ENCODE measurements at regions not wholly inside any gene's neighbourhood (a gene's known extent, or its start where the extent isn't known, plus 50 kb on each side); places are given as distances from the start of the nearest gene placed in this dataset.

DNA sequence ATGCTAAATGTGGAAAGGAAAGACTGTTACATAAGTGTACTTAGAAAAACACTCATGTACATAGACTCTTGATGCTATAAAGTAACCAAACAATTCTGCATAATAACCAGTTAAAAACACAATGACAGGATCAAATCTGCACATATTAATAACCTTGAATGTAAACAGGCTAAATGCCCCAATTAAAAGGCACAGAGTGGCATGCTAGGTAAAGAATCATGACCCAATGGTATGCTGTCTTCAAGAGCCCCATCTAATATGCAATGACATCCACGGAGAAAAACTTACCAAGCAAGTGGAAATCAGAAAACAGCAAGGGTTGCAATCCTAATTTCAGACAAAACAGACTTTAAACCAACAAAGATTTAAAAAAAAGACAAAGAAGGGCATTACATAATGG lies 644.8 kb upstream of the PKN2 start:
- DNase-seq (ENCODE audit: low spot score) (no peak), ATAC-seq (no peak)

DNA sequence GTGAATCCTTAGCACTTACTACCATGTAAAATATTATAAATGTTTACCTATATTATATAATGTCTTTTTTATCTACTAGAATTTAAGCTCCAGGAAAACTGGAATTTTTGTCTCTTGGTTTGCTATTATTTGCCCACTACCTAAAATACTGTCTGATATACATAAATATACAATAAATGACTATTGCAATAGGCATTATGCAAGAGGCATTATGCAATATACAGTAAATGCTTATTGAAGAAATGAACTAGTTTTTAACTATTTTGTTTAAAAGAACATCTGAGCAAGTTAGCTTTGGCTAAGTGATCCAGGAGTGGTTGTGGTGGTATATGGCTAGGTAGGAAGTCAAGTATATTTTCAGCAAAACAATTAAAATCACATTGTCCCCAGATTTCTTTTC lies 640.2 kb upstream of the PKN2 start:
- DNase-seq (ENCODE audit: low spot score) (no peak), ATAC-seq (no peak)

DNA sequence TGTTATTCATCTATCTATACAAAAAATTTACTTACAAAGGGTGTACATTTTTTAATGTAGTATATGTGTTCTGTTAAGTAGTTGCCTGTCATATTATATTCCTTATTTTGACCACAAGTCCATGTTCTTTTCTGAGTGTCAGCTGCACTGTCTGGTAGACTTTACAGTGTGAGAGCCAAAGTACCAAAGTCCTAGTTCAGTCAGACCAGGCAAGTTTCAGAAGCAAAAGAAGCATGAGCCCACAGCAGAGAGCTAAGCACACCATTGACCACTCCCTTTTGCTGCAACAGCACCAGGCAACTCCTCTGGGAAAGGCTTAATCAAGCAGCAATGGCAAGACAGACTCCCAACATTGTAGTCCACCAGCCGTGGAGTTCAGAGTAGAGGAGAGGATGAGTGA lies 631.9 kb upstream of the PKN2 start:
- DNase-seq (ENCODE audit: low spot score) (no peak), ATAC-seq (peak; percentile 97)

DNA sequence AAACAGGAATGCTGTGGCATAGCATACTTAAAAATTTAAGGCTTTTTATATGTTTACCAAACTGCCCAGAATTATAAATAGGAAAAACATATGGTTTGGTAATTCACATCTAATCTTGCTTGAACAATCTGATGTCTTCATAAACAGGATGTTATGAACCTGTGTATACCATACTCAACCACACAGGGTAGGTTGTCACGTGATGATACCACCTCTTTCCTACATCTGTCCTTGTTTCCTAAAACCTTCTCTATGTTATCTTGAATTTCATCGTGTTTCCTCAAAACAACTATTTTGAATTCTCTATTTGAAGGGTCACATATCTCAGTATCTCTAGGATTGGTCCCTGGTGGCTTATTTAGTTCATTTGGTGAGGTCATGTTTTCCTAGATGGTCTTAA lies 631.0 kb upstream of the PKN2 start:
- no peak for ATAC-seq
- no peak for DNase-seq (ENCODE audit: low spot score)

DNA sequence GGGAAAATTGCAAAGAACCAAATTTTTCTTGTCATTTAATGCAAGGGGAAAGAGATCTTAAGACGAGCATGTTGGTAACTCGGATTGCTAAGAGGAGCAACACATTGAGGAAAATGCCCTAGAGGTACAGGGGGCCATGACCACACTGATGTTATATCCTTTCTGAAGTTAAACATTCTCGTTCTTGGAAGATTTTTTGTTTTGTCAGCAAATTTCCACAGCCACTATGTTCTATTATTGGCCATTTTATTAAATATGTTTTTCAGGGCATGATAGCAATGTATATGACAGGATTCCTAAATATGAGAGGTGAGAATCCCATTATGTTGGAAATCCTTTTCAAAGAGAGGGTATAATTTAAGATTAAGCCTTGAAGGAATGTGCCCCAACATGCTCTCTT lies 627.2 kb upstream of the PKN2 start:
- no peak for ATAC-seq
- DNase-seq (ENCODE audit: low spot score) = no peak

DNA sequence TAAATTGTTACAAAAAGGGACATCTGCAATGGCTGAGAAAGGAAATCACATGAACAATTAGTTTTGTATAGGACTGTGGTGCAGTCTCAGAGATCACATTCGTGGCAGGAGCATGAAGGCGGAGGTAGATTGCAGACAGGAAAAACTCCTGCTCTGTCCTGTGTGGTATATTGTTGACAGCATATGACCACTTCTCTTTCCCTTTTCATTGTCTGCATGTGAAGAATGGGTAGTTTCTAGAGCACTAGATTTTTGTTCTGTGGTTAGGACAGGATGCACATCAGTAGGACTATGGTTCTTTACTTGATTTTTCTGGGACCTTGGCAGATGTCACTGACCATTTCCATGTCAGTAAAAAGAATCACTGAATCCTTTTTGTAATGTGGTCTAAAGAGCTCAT lies 625.9 kb upstream of the PKN2 start:
- no peak for ATAC-seq
- DNase-seq (ENCODE audit: low spot score) = no peak

DNA sequence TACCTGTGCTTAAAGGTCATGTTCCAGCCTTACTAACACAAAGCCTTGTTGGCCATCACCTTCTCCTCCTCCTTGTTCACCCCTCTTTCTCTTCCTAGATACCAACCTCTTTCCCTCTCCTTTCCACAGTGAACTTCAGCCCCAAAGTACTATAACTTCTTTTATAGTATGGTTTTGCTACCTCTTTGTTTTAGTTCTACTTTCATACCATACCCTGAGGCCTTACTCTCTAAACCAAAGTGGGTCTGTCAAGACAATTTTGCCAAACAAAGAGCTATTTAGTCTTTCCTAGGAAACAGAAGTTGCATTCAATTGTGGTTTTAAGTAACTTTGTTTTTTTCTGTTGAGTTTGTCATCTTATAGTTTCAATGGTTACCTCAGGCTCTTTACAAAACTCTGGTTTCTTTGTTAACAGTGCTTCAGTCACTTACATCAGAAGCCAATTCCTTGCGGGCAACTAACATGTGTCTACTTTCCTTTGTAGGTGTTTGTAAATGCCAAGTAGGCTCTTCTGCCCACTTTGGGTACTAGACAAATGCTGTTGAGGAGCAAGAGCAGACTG lies 623.9 kb upstream of the PKN2 start:
- ATAC-seq = no peak
- no peak for DNase-seq (ENCODE audit: low spot score)

DNA sequence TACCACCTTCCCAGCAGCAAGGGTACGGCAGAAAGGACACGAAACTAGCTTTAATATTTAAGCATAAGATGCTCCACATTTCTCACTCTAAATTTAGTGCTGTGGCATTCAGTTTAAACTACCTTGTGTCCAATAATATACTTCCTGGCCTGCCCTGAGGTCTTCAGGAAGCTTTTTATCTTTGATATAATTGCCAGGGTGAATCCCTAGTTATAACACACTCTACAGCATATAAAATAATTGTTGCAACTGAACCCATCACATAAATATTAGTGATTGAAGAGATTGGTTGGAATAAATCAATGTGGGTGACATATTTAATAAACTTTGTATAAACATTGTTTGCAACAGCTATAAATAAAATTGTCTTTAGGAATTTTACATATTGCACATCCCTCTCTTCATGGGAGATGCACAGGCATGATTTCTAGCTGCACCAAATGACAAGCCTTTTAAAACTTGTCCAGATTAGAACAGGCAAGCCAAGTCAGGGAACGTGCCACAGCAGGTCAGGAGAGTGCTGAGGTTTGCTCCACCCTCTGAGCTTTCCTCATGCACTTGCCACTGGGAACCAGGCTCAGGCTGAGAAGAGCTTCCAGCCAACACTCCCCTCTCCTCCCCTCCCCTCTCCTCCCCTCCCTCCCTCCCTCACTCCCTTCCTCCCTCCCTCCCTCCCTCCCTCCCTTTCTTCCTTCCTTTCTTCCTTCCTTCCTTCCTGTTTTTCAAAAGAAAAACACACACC lies 623.2 kb upstream of the PKN2 start:
- DNase-seq (ENCODE audit: low spot score) (no peak), ATAC-seq (peak; percentile 34)

DNA sequence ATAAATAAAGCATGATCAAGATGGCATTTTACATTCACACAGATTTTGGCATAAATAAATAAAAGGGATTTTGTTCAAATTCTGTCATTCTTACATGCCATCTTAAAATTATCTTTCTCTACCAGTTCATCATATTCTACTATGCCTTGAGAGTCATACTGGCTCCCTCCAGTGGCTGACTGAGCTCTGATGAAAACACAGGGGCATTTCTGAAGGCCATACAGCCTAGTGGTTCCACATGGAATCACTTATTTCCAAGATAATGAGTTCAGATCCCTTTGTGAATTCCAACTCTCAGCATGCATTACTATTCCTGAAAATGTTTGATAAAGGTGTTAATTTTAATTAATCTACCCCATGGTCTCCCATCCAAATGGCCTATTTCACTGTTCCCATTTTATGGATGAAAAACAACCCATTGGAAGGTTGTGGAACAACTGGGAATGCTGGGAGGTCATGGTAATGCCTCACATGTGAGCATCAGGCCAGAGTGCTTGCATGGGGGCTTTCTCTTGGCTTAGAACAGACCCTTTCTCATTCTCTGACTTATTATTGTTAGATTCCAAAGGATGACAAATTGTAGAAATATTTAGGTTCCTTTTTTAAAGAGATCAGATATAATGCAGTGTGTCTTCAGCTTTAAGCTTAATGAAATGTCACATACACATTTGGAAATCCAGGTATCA lies 622.4 kb upstream of the PKN2 start:
- peak; percentile 95 for ATAC-seq
- no peak for DNase-seq (ENCODE audit: low spot score)

DNA sequence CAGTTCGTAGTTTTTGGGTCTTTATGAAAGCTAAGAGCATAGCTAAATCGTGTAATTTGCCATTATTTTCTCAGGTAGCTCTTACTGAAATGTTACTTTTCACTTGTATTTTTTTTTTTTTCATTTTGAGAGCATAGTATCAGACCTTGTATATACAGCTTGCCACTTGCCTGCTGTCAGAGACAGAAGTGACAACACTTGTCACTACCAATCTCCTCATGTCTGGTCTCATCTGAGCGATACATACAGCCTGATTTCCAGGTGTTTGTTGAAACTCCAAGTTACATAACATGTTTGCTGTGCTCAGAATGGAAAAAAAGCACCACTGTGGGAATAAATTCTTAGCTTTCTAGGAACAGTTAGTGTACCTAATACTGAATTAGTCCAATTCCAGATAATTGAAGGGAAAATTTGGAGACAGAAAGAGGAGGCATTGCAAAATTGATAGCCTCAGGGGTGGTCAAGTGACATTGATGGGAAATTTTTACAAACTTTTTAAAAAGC lies 621.4 kb upstream of the PKN2 start:
- DNase-seq (ENCODE audit: low spot score) = no peak
- ATAC-seq = no peak

DNA sequence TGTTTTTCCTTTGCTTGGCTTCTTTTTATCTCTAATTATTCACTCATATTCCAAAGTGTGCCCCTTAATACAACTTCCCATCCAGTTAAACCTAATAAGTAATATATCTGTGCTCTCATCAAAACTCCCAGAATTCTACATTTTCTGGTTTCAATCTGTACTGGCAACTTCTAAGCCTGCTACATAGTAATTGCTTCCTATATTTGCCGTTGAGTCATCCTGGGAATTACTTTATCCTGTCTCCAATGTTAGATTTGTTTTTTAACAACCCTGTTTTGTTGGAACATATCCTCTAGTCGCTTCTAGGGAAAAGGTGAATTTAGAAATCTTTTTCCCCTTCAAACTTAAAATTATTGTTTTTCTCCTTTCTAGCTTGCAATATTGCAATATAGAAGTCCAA lies 620.5 kb upstream of the PKN2 start:
- ATAC-seq = no peak
- no peak for DNase-seq (ENCODE audit: low spot score)

DNA sequence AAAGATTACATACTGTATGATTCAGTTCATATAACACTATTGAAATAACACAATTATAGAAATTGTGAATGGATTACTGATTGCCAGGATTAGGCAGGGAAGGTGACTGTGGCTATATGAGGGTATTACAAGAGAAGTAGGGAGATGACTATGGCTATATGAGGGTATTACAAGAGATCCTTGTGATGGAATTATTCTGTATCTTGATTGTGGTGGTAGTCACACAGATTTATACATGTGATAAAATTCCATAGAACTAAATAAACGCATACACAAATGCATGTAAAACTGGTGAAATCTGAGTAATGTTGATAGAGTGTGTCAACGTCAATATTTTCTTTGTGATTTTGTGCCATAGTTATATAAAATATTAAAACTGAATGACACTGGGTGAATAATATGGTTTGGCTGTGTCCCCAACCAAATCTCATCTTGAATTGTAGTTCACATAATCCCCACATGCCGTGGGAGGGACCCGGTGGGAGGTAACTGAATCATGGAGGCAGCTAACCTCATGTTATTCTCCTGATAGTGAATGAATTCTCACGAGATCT lies 615.6 kb upstream of the PKN2 start:
- DNase-seq (ENCODE audit: low spot score) = no peak
- no peak for ATAC-seq

DNA sequence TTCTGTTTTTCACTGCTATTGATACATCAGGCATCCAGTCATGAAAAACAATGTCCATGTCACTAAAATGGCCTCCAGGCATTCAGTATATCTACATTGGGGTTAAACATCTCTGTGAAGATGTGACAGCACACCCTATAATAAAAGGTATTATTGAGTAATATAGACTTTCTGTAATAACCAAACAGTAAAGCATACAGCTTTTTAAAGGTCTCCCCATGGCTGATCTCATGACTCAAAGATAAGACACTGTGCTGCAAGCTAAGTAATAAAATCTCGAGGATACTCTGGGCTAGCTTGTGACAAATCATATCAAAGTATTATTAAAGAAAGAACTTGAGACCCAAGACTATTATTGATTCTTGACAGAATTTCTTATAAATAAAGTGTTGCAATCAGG lies 613.1 kb upstream of the PKN2 start:
- no peak for ATAC-seq
- DNase-seq (ENCODE audit: low spot score) = no peak

DNA sequence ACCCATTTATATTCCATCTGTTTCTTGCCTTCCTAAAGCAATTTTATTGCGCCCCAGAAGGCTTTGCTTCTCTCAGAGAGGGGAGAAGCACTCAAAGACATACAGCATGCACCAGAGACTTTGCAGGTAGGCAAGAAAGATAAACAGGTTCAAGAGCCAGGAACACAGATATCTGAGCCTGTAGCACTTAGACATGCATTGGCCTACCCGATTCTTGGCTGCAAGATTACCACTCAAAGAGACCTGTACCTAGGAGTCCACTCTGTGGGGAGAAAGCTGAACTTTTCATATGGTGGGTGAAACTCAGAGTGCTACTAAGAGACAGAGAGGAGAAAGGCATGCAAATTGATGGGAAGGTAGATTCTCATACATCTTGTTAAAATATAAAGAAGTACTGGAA lies 609.4 kb upstream of the PKN2 start:
- DNase-seq (ENCODE audit: low spot score) = no peak
- no peak for ATAC-seq

DNA sequence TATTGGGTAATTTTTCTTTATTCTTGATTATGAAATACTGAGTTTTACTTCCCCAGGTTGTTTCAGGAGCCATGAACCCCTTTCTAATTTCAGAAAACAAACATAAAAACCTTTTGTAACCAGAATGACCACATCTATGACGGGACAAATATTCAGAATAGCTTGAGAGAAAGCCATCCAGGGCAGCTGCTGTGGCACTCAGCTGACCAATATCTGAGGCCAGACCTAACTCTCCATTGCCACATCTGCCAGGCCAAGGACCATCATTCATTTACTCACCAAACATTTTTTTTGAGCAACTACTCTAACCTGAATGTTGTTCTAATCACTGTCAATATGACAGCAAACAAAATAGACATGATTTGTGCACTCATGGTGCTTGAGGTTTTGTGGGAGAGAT lies 608.3 kb upstream of the PKN2 start:
- DNase-seq (ENCODE audit: low spot score) (no peak), ATAC-seq (peak; percentile 10)

DNA sequence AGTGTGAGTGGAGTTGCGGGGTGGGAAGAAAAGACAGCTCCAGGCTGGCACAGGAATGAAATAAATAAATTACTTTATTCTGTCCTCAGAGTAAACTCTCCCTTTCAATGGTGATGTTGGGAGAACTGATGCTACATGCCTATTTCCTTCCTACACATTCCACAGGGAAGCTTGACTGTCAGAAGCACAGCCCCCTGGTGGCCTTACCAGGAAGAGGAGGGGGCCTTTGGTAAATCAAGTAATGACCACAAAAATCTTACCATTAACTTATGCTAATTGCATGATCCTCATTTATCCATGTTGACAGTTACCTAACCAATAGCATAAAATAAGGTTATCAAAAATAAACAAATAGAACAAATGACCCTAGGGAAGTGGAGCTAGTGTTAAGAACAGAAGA lies 605.0 kb upstream of the PKN2 start:
- ATAC-seq (no peak), DNase-seq (ENCODE audit: low spot score) (no peak)

DNA sequence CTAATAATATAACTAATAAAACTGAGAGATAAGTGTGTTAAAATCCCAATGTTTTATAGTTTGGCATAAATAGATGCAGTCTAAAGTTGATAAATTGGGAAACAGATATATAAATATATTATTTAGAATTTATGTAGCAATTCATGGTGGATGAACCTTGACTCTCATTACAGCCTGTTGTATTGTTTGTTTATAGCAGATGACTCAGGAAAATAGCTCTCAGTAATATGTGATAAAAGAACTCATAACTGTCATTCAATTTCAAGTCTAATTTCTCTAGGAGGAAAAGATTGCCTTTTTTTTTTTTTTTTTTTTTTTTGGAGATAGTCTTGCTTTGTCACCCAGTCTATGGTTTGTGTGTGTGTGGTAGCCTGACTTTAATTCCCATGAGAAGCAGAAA lies 603.2 kb upstream of the PKN2 start:
- DNase-seq (ENCODE audit: low spot score) = no peak
- ATAC-seq = no peak

DNA sequence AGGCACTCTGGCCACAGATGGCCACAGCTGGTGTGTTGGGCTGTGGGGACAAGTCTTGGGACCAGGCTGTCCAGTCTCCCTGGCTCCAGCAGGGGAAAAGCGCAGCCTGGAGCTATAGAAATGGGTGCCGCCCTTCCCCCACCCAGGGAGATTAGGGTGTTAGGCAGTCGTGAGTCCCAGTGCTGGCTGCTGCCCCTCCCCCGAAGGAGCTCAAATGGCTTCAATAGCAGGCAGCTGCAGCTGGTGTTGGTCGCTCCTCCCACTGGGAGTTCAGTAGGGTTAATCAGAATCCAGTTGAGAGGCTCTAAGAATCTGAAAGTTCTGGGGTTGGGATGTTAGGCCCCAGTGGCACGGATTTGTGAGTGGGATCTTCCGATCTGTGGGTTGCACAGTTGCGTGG lies 595.6 kb upstream of the PKN2 start:
- DNase-seq (ENCODE audit: low spot score) = no peak
- no peak for ATAC-seq

DNA sequence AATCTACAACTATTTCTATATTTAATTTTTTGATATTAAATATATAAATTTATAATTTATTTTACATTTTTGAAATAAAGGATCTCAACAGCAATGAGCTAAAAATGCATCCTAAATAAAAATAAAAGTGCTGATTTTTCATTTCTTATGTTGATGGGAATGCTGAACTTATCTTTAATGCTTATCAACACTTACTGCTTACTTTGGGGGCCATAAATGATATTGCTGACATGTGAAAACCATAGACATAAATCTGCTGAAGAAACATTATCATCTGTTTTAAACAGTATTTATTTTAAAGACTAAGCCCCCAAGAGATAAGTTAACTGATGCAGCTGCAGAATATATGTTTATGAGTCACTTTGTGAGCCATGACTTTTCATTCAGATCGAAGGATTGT lies 594.1 kb upstream of the PKN2 start:
- ATAC-seq = no peak
- no peak for DNase-seq (ENCODE audit: low spot score)

DNA sequence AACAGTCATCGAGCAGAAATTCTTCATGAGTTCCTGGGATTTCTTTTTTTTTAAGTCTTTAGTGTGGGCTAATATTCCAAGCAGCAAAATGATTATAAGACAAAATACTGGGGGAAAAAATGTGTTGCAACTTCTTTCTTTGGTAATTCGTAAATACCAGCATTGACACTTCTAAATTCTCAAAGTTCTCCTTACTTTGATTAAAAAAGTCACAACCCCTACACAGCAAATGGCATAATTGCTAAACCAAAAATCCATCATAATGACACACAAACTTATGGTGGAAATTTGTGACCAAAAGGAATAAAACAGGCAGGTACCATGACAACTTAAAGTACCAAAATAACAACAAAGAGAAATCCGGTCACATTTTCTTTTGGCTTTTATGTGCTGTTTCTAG lies 585.2 kb upstream of the PKN2 start:
- DNase-seq (ENCODE audit: low spot score) (no peak), ATAC-seq (no peak)

DNA sequence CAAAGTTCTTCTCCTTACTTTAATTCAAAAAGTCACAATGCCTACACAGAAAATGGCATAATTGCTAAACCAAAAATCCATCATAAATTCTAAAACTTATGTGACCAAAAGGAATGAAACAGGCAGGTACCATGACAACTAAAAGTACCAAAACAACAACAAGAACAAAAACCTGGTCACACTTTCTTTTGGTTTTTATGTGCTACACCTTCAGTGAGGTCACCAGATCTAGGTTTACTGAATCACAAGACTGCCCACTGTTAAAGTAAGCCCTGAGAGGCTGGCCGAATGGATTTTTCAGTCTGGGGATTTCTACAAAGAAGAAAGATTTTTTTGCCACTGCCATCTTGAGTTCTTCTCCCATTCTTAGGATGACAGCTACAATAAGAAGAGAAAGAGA lies 583.0 kb upstream of the PKN2 start:
- DNase-seq (ENCODE audit: low spot score) = no peak
- no peak for ATAC-seq

DNA sequence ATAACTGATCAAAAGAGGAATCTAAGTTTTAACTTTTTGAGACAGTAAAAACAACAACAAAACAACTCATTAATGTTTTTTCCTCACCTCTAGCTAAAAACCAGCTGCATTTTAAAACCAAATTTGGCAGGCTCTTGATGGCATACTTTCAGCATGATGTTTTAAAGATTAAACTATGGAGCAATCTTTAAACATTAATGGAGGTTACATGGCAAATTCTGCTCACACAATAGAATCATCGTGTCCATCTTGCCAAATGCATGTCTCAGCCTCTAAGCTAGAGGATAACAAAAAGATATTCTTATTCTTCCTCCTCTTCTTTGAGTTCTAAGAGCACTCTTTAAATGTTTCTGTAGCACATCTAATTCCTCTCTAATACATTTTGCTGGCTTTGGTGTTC lies 579.8 kb upstream of the PKN2 start:
- ATAC-seq = peak; percentile 59

More for the DNA sequence above, 579.8 kb upstream of the PKN2 start:
- DNase-seq (ENCODE audit: low spot score) = no peak

Measured in left lobe of liver (tissue), 2 donors.